ENCODE measurements at regions not wholly inside any gene's neighbourhood (a gene's known extent, or its start where the extent isn't known, plus 50 kb on each side); places are given as distances from the start of the nearest gene placed in this dataset.

- TF ChIP-seq ZBTB49 (tag by site-specific recombination; IDR thresholded peaks at IDR 0.05; ENCODE audit: low read depth) (no peak), SP3 (tag by site-specific recombination; IDR thresholded peaks at IDR 0.05) (no peak), YY1 (tag by site-specific recombination; IDR thresholded peaks at IDR 0.05) (no peak), HIC1 (tag by site-specific recombination; IDR thresholded peaks at IDR 0.05) (no peak)
Measured at GRCh38 chr2:77839102-77839501, 316.9 kb upstream of the LRRTM4 start (continued).

GRCh38 chr2:77862120-77862519, 339.9 kb upstream of the LRRTM4 start:
- no peak overlapping the region for H3K4me3 ChIP-seq (ENCODE audit: low read depth, low read length)
- ChIA-PET CTCF (no interaction called here), POLR2A (no interaction called here)
- no peaks in the 10 kb centered on the region for H3K4me1 ChIP-seq (ENCODE audit: control insufficient read depth, insufficient read depth, low read length)
- TF ChIP-seq ZFP41 (tag by site-specific recombination; IDR thresholded peaks at IDR 0.05; ENCODE audit: borderline replicate concordance), result no peak
- TF ChIP-seq PRDM1 (tag by site-specific recombination; IDR thresholded peaks at IDR 0.05), result no peak
- TF ChIP-seq ZNF596 (tag by site-specific recombination; IDR thresholded peaks at IDR 0.05), result no peak
- TF ChIP-seq ZNF830 (tag by site-specific recombination; IDR thresholded peaks at IDR 0.05; ENCODE audit: low read depth), result no peak
- no peak for TF ChIP-seq ZSCAN18 (tag by site-specific recombination; IDR thresholded peaks at IDR 0.05)
- H3K27ac ChIP-seq (ENCODE audit: extremely low read depth, low read depth, low read length), result no peak overlapping the region
- no peaks in the 10 kb centered on the region for H3K9me3 ChIP-seq (ENCODE audit: control insufficient read depth, insufficient read depth, low read depth, low read length)
- H3K36me3 ChIP-seq (ENCODE audit: control insufficient read depth in 2 of 2, insufficient read depth in 1 of 2, low read length in 2 of 2), result no peaks in the 10 kb centered on the region

GRCh38 chr2:77864426-77864825, 342.2 kb upstream of the LRRTM4 start:
- no peaks in the 10 kb centered on the region for H3K9me3 ChIP-seq (ENCODE audit: control insufficient read depth, insufficient read depth, low read depth, low read length)
- CTCF ChIA-PET, result no interaction called here
- no peaks in the 10 kb centered on the region for H3K36me3 ChIP-seq (ENCODE audit: control insufficient read depth in 2 of 2, insufficient read depth in 1 of 2, low read length in 2 of 2)
- TF ChIP-seq ZBTB11 (tag by site-specific recombination; conservative IDR thresholded peaks at IDR 0.05; ENCODE audit: low read depth) (no peak), ZFP37 (tag by site-specific recombination; IDR thresholded peaks at IDR 0.05) (no peak), HOXD13 (CRISPR knock-in tag; IDR thresholded peaks at IDR 0.05; ENCODE audit: borderline replicate concordance) (no peak), ZNF548 (tag by site-specific recombination; IDR thresholded peaks at IDR 0.05) (no peak), YY1 (tag by site-specific recombination; IDR thresholded peaks at IDR 0.05) (no peak), ZNF529 (tag by site-specific recombination; IDR thresholded peaks at IDR 0.05; ENCODE audit: insufficient replicate concordance) (no peak), ZNF776 (tag by site-specific recombination; IDR thresholded peaks at IDR 0.05; ENCODE audit: borderline replicate concordance) (no peak), ZFP69B (tag by site-specific recombination; IDR thresholded peaks at IDR 0.05) (no peak), ZBTB8A (tag by site-specific recombination; IDR thresholded peaks at IDR 0.05) (no peak), SP7 (tag by site-specific recombination; IDR thresholded peaks at IDR 0.05) (no peak), ZNF560 (tag by site-specific recombination; IDR thresholded peaks at IDR 0.05; ENCODE audit: borderline replicate concordance) (no peak), ZNF660 (tag by site-specific recombination; IDR thresholded peaks at IDR 0.05) (no peak), ZNF423 (tag by site-specific recombination; IDR thresholded peaks at IDR 0.05) (no peak), ZNF366 (tag by site-specific recombination; conservative IDR thresholded peaks at IDR 0.05) (no peak), ZNF626 (tag by site-specific recombination; IDR thresholded peaks at IDR 0.05) (no peak)

More at GRCh38 chr2:77864426-77864825, 342.2 kb upstream of the LRRTM4 start:
- POLR2A ChIA-PET, result interaction anchor here (0.6 kb wide), 1 partner anchor 10 kb away, joined by 4 read pairs; no protein-coding TSS in a partner anchor
- Histone ChIP-seq H3K4me1 (ENCODE audit: control insufficient read depth, insufficient read depth, low read length) (no peaks in the 10 kb centered on the region), H3K4me3 (ENCODE audit: low read depth, low read length) (no peak overlapping the region), H3K27ac (ENCODE audit: extremely low read depth, low read depth, low read length) (no peak overlapping the region)

All from HEK293 (cell line).